M059J (cell line): ENCODE measurements at regions not wholly inside any gene's neighbourhood (a gene's known extent, or its start where the extent isn't known, plus 50 kb on each side); places are given as distances from the start of the nearest gene placed in this dataset.

Experiments used
- DNase-seq: peaks from one replicate; pipeline ENCODE4 v3.0.0-alpha.2; 2012; ENCODE audit warnings: low read depth

DNA sequence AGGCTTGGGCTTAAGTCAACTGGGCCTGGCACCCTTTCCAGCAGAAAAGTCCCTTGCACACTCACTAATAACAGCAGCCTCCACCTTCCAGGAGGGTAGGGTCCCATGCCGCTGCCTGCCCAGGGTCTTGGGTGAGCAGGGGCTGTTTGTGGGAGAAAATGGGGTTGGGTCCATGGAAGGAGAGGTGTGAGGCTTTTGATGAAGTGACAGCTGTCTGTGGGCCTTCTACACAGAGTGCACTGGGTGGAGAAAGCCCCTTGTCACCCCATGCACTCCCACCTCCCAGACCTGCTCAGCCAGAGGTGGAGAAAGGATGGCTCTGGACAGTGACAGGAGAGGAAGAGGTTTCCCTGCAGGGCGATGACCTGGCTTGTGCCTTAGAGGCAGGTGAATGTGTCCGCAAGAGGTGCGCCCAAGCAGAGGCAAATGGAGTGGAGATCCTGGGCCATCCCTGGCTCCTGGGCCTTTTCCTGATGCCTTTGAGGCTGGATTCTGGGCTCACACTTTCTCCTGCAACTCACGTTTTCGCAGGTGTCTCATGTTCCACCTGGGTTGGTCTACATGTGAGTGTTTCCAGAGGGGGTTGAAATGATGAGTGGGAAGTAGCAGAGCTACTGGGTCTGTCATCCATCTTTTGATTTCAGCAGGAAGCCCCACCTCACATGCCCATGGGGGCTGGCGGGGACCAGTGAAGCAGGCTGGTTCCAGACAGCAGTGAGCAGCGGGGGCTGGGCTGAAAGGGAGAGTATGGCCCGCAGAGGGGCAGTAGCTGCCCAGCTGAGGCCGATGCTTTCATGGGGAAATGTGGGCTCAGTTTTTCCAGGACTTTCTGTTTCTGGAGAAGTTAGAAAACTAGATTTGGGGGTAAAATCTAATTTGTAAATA, 85.2 kb upstream of the PRR23E start:
- DNase-seq = no peak

DNA sequence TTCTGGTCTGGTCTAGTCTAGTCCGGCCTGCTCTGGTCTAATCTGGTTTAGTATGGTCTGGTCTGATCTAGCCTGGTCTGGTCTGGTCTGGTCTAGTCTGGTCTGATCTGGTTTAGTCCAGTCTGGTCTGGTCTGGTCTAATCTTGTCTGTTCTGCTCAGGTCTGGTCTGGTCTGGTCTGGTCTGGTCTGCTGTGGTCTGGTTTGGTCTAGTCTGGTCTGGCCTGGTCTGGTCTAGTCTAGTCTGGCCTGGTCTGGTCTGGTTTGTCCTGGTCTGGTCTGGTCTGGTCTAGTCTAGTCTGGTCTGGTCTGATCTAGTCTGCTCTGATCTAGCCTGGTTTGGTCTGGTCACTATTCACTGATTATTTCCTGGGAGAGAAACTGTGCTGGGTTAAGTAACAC, 84.1 kb upstream of the PRR23E start:
- no peak for DNase-seq

DNA sequence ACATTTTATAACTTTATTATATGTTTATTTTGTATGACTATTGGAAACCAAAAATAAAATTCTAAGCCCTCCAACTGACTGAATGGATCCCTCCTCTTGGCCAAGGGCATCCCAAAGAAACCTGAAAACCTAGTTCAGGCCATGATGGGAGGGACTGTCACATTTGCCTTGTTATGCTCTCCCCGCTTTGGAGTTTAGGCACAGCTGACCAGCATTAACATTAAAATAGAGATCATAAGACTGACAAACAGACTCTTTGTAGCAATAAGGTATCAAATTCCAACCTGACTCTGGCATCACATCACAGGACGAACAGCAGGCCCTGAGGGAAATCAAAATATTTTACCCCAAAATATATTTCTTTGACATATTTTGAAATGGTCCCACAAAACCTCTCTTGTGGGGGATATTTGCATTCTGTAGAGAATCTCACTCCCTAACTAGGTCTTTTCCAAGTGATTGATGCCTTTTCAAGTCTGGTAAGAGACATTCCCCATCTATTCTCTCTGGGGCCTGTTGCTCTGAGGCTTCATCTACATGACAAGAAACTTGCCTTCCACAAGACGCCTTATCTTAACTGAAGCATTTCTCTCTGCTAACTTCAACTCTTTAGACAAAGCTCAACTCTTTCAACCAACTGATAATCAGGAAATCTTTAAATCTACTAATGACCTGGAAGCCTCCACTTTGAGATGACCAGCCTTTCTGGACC, 81.8 kb upstream of the PRR23E start:
- no peak for DNase-seq

DNA sequence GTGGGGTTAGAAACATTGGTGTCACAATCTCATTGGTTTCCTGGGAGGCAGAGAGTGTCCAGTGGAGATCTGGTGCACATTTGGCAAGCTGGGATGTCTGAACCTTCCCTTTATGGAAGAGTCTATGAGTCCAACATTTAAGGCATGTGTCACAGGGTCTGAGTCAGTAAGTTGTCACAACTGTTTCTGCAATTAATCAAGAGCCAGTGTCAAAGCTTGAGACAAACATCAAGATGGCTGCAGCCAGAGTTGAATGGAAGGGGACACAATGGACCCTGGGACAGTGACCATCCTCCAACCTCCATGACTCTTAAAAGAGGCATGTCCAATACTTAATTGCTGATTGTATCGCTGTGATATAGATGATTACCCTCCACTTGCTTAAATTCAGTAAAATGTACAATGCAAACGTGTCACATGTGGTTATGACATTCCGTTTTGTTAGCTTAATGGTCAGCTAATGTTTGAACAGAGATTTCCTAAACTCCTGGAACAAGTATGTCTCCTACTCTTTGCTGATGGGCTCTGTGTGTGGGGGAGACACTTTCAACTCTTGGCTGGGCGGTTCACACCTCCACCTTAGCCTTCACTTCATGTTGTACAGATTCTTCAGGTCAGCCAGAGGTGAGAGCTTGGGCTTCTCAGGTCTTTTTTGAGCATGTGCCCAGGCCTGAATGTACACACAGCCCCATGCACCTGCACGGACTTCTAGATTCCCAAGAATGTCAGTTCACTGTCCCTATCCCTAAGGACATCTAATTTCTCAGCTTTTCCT, 79.9 kb upstream of the PRR23E start:
- DNase-seq = no peak

DNA sequence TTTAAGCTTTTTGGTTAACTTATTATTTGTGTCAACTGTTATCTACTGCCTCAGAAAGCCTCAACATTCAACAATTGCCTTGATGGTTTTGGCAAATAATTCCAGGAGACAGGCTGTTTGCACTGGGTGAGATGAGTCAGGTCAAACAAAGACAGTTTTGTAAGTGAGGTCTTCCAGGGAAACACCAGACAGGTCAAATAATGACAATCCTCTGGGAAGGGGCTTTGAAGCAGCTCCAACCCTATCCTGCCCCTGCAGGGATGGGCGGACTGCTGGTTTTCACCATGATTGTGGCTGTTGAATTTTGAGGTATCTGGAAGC, 79.4 kb upstream of the PRR23E start:
- DNase-seq = no peak

DNA sequence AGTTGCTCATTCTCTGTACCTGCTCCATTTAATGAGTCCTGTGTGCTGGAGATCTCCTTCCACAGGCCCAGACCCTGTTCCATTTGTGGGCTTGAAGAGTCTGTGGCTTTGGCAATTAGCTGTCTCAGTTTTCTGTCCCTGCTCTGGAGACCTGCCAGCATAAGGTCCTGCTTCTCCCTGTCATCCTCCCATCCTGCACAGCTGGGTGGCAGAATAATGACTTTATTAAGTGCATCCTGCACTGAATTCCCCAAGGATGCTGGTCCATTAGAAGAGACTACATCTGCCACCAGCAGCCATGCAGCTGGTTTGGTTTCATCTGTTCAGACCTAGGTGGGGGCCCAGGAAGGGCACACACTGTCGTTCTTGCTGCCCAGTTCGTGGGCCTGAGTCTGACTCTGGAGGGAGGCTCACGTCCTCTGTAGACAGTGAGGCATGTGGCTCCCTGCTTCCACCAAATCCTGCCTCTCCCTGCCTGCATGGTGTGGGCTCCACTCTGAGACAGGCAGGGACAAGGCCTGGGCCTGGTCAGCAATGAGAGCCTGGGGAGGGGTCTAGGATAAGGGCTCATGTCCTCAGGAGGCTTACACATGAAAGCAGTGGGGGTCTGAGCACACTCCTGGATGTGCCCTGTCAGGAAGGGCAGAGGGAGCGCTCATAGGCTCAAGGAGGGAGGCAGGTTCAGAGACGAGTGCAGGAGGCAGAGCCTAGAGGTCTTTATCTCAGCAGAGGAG, 78.4 kb upstream of the PRR23E start:
- no peak for DNase-seq

DNA sequence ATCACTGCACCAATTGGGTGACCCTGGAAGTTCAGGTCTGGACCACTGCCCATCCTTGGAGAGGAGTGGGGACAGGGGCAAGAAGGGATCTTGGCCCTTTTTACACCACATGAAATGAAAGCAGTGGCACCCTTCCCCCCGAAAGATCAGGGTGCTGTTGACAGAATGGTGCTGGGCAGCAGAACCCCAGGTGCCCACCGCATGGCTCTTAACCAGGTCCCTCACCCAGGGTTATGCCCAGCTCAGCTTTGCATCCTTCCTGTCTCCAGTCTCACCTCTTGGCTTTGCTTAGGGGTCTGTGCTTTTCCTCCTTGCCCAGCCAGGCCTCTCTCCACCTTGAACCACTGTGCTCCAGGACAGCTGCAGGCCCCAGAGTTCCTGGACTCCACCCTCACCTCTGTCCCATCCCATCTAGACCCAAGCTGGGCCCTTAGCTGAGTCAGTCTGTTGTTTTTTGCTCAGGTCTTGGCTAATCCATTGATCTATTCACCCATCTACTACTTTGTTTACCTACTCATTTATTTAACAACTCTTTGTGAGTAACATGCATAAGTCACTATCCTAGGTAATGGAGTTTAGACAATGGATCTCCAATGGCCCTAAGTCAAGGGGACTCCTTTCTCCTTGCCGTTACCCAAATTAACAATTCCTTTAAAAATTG, 77.1 kb upstream of the PRR23E start:
- DNase-seq = no peak

DNA sequence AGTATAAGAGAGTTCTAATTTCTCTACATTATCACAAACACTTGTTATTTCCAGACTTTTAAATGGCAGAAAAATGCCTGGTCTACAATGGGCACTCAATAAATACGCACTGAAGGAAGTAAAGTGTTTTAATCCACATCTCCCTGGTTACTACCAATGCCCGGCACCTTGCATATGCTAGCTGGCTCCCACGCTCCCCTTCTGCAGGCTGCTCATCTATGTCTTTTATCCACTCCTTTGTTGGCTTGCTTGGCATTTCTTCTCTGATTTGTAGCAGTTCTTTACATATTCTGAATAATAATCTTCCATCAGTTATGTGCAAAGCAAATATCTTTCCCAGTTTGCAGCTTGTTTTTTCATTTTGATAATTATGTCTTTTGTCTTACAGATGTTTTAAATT, 74.6 kb upstream of the PRR23E start:
- DNase-seq = no peak

DNA sequence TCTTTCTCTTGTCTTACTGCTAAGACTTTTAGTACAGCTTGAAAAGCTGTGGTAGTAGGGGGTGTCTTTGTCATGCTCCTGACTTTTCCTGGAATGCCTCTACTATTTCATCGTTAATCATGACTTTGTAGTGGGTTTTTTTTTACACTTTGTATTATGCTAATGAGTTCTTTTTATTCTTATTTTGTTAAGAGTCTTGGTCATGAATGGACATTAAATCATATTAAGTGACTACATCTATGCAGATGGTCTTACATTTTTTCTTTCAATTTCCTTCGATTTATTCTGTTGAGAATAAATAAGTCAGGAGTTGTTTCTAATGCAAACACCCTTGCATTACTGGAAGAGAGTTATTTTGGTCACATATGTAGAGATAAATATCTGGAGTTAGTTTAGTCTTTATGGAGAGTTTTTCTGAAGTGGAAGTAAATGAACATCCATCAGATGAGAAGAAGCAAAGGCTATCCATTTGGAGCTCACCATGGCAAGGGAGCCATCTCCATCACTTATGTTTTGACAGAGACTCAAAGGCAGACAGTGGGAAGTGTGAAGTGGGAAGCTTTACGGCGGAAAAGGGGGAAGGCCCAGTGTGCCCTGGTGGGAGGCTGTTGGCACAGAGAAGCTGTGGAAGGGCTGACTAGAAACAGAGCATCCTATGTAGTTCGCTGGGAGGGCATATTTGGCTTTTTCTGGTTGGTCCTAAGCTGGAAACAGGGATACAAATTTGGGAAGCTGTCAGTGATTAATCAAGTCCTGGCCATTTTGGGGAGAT, 73.1 kb upstream of the PRR23E start:
- DNase-seq = no peak

DNA sequence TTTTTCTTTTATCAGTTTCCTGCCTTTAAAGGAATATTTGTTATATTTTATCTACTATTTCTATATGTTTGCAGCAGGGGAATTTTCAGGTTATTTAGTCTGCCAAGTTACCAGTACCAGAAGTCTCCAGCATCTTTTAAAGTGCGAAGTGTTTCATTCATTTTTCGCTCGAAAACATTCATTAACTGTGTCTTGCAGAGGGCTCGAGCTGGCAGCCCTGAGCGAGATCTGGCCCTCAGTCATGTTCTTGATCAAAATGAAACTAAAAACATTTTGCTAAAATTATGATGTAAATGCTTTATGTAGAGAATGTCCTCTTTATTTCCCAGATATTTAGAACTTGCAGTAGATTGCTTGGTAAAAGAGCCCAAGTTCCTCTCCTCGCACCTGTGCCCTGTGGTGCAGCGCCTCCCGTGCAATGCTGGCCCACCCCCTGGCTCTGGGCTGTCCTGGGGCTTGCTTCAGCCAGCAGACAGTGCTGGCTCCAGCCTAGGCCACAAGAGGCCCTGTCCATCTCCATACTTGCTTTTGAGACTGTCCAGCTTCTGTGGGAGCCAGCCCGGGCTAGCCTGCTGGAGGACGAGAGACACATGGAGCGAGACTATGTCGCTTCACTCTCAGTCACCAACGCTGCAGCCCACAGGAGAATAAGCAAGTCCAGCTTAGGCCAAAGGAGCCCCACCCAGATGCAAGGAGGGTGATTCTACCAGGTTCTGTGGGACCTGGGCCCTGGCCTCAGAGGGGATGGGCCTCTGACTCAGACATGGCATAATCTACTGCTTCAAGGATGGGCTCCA, 71.9 kb upstream of the PRR23E start:
- DNase-seq = no peak

DNA sequence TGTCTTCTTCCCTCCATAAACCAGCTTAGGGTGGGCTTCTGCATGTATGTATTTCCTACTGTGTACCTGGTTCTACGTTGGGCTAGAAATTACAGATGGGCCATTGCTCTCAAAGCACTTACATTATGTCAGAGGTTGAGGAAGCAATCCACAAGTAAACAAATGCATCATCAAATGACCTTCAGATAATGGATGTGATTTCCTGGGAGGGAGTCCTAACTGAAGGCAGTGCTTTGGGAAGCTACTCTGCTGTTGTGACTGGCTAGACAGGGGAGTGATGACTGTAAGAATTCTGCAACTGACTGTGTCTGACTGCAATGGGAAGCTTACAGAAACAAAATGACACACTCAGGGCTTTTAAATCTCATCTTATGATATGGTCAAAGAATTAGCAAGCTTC, 71.0 kb upstream of the PRR23E start:
- no peak for DNase-seq

DNA sequence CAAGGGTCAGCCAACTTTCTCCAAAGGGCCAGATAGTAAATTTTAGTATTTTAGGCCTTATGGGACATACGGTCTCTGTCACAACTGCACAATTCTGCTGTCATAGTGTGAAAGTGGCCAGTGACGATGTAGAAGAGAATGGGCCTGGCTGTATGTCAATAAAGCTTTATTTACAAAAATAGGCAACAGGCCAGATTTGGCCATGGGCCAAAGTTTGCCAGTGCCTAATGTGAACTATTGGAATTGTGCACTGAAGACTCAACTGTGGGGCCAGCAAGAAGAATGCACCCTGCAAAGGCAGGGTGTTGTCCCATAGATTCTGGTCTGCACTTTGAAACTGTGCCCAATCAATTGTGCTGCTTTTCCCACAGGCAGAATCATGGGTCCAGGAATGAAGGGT, 69.4 kb upstream of the PRR23E start:
- DNase-seq = no peak

DNA sequence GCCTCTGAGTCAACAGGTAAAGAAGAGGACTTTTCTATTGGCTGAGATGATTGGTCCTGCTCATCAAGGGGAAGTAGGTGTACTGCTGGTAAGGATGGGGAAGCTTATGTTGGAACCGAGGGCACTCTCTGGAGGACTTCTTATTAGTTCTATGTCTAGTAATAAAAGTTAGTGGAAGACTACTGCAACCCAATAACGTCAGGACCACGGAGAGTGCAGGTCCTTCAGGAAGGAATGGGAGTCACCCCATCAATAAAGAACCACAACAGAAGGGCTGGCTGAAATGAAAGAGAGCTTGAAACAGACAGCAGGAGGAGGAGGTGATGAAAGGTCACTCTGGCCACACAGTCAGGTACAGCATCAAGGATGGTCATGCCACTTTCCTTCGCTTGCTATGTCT, 68.8 kb upstream of the PRR23E start:
- peak; percentile 15 for DNase-seq

DNA sequence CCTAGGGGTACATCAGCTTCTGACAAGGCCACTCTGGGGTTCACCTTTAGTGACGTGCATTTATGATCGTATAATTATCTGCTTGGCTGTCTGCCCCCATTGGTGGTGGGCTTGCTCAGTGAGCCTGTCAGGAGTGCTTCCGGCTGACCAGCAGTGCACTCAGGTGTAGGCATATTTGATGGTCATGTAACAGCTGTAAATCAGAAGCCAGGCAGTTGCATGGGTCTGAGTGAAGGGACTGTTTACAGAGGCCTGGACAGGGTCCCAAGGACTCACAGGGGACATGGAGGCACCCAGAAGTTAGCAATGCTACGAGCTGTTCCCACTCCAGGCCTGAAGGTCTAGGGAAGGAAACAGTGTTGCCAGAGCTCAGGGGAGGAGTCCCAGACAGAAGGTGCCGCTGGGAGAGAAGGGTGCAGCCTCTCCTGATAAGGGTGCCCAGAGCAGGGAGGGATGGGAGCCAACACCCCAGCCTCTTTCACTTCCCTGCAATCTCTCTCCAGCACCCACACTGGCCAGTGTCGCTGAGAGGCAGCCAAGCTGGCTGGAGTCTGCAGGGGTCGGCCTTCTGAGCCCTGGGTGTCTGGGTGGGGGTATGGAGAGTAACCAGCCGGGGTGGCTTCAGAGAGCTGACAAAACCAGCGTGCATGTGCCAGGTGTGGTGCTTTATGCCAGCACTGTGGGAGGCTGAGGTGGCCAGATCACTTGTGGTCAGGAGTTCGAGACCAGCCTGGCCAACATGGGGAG, 61.3 kb upstream of the PRR23E start:
- no peak for DNase-seq

DNA sequence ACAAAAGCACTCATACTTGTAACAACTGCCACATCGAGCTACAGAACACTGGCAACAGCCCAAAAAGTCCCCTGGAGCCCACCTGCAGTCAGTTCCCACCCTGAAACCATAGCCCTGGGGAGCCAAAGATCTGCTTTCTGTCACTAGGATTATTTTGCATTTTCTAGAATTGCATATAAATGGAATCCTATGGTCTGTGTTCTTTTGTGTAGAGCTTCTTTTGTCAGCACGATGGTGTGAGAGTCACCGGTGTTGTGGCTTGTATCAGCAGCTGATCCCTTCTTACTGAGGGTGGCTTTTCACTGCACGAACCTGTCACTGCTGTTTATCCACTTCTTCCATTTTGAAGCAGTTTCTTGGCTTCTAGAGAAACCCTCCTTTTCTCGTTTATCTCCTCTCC, 60.1 kb upstream of the PRR23E start:
- DNase-seq = no peak

DNA sequence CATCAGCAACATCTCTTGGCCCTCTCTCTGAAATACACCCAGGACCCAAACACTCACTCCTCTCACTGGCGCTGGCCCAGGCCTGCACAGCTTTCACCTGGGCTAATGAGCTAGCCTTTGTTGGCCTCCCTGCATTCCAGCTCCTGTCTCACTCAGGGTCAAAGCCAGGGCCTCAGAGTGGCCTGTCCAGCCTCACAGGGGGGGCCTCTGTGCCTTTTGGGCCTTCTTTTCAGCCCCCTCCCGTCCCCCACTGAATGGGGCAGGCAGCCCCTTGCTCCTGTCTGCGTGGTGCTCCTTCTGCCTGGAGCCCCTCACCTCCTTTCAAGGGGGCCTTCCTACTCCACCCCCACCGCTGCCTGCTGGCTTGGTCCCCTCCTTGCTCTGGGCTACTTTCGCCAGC, 59.0 kb upstream of the PRR23E start:
- no peak for DNase-seq

DNA sequence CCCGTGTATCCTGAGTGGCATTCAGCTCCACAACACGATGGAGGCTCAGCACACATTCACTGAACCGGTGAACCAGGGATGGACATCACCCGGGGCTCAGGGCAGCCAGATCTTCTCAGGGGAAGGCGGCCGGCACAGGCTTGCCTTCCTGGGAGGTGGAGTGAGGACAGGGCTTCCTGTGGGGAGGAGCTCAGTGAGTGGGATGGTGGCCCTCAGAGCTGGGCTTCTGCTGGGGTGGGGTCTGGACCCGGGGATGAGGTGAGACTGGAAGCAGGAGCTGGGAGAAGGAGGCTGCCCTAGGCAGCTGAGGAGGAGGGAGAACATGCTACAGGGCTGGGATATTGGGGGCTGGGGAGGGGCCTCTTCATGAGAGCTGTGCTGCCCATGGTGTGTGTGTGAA, 58.5 kb upstream of the PRR23E start:
- no peak for DNase-seq

DNA sequence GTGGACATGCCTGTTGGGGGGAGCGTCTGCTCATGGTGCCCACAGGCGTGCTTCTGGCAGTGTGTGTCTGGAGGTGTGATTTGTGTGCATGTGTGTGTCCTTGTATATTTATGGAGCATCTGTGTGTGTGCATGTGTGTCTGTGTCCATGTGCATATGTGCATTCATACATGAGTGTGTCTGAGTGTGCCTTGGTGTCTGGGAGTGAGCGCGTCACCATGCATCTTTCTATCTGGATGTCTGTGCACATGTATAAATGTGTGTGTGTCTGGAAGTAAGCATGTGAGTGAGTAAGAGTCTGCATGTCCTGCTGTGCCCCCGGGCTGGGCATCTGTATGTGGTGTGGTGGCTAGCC, 58.1 kb upstream of the PRR23E start:
- no peak for DNase-seq
